ENCODE measurements at regions not wholly inside any gene's neighbourhood (a gene's known extent, or its start where the extent isn't known, plus 50 kb on each side); places are given as distances from the start of the nearest gene placed in this dataset.

DNA sequence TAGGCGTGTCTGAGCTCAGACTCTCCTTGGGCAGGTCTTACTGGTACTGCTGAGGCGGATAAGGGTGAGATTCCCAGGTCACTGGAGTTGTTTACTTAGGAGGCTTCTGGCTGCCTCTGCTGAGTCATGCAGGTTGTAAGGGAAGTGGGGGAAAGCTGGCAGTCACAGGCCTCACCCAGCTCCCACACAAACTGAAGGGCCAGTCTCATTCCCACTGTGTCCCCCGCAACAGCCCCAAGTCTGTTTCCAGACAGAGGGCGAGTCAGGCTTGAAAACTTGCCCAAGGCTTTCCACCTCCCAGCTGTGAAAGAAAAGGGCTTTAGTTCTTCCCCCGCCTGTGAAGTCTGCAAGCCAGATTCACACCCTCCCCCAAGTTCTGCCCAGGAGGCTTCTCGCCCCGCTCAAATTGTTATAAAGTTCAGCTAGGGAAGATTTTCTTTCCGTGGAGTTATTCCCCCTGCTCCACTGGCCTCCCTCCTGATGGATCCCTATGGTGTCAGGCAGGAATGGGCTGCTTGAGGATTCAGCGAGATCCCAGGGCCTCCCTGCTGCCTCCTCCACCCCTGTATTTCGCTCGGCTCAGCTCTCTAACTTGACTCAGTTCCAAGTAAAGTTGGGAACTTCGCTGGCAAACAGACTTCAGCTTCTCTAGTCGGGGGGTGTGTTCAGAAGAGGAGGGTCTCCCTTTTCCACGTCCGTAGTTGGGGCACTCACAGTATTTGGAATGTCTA, 248.6 kb downstream of the NR4A2 start (continued):
- TF ChIP-seq ZNF263 (CRISPR knock-in tag; IDR thresholded peaks at IDR 0.05; ENCODE audit: low read depth) (no peak), ELF4 (CRISPR knock-in tag; IDR thresholded peaks at IDR 0.05; ENCODE audit: low read depth) (no peak)
- TF ChIP-seq, protein P1, sequence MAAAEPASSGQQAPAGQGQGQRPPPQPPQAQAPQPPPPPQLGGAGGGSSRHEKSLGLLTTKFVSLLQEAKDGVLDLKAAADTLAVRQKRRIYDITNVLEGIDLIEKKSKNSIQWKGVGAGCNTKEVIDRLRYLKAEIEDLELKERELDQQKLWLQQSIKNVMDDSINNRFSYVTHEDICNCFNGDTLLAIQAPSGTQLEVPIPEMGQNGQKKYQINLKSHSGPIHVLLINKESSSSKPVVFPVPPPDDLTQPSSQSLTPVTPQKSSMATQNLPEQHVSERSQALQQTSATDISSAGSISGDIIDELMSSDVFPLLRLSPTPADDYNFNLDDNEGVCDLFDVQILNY (CRISPR knock-in tag; IDR thresholded peaks at IDR 0.05) = no peak

DNA sequence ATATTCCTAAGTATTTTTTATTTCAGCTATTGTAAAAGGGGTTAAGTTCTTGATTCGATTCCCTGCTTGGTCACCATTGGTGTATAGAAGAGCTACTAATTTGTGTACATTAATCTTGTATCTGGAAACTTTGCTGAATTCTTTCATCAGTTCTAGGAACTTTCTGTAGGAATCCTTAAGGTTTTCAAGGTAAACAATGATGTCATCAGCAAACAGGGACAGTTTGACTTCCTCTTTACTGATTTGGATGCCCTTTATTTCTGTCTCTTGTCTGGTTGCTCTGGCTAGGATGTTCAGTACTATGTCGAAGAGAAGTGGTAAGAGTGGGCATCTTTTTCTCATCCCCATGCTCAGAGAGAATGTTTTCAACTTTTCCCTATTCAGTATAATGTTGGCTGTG, 252.7 kb downstream of the NR4A2 start:
- H3K4me1 Mint-ChIP-seq = no peaks in the 10 kb centered on the region
- TF ChIP-seq, protein P2, sequence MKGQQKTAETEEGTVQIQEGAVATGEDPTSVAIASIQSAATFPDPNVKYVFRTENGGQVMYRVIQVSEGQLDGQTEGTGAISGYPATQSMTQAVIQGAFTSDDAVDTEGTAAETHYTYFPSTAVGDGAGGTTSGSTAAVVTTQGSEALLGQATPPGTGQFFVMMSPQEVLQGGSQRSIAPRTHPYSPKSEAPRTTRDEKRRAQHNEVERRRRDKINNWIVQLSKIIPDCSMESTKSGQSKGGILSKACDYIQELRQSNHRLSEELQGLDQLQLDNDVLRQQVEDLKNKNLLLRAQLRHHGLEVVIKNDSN (CRISPR knock-in tag; IDR thresholded peaks at IDR 0.05) = no peak
- TF ChIP-seq ZNF423 (CRISPR knock-in tag; IDR thresholded peaks at IDR 0.05) (no peak), MXD4 (CRISPR knock-in tag; IDR thresholded peaks at IDR 0.05; ENCODE audit: borderline replicate concordance) (no peak), PRRX2 (CRISPR knock-in tag; IDR thresholded peaks at IDR 0.05) (no peak), KAT7 (CRISPR knock-in tag; IDR thresholded peaks at IDR 0.05; ENCODE audit: borderline replicate concordance) (no peak), NFYB (CRISPR knock-in tag; conservative IDR thresholded peaks at IDR 0.05; ENCODE audit: low read depth) (no peak), HMGA2 (CRISPR knock-in tag; IDR thresholded peaks at IDR 0.05) (no peak)
- CTCF ChIA-PET = no interaction called here
- DNase-seq (ENCODE audit: low spot score) = no peak
- H3K4me3 Mint-ChIP-seq = no peak overlapping the region
- POLR2A ChIA-PET = no interaction called here
- H3K27ac Mint-ChIP-seq = no peak overlapping the region
- peaks cover 50% of the 10 kb centered on the region for H3K36me3 Mint-ChIP-seq
- H3K27me3 Mint-ChIP-seq (ENCODE audit: low read depth) = no peaks in the 10 kb centered on the region
- H3K9me3 Mint-ChIP-seq = peaks cover 59% of the 10 kb centered on the region
- ATAC-seq = no peak

DNA sequence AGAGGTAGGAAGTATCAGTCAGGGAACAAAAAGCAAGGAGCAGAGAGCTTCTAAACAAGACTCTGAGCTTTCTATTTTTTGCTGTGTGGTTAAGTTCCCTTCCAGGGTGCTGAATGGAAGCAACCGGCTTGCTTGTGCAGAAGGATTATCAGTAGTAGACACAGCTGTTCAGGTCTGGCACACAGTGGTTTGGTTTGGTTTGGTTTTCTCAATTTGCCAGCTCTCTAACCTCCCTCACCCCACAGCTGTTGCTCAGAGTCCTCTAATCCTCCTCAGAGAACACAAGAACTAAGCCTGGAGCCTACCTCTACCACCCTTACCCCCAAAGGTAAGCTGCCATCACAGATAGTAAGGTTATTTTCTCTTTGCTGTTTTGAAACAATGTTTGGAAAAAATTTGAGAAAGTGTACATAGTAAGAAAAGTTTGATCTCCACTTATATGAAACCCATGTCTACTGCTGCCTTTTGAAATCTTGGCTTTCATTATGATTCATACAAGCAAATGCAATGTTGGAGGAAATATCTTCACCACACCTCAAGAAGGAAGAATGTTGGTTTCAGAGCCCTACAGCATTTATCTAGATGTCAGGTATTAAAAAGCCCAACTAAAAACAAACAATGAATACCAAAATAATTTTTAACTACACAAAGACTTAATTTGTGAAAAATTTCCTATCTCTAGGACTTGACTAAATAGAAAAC, 255.3 kb downstream of the NR4A2 start:
- H3K4me3 Mint-ChIP-seq = no peak overlapping the region
- ChIA-PET POLR2A (interaction anchor here (0.7 kb wide), 1 partner anchor 10 kb away, joined by 4 read pairs; no protein-coding TSS in a partner anchor), CTCF (no interaction called here)
- H3K9me3 Mint-ChIP-seq = peaks cover 35% of the 10 kb centered on the region
- H3K27me3 Mint-ChIP-seq (ENCODE audit: low read depth) = no peaks in the 10 kb centered on the region
- H3K36me3 Mint-ChIP-seq = peaks cover 26% of the 10 kb centered on the region
- ATAC-seq (no peak; the same call in 1 of the 2 replicates), DNase-seq (ENCODE audit: low spot score) (no peak)
- H3K4me1 Mint-ChIP-seq = no peaks in the 10 kb centered on the region
- H3K27ac Mint-ChIP-seq = no peak overlapping the region; the same call in 1 of the 2 replicates
- TF ChIP-seq KAT7 (CRISPR knock-in tag; IDR thresholded peaks at IDR 0.05; ENCODE audit: borderline replicate concordance) (no peak), SOX15 (CRISPR knock-in tag; IDR thresholded peaks at IDR 0.05) (no peak), EMX1 (CRISPR knock-in tag; IDR thresholded peaks at IDR 0.05) (no peak), NFE2L1 (CRISPR knock-in tag; IDR thresholded peaks at IDR 0.05) (no peak), JUN (CRISPR knock-in tag; IDR thresholded peaks at IDR 0.05) (no peak), ATF1 (CRISPR knock-in tag; IDR thresholded peaks at IDR 0.05) (no peak), MYBL2 (CRISPR knock-in tag; IDR thresholded peaks at IDR 0.05) (no peak), ZNF416 (CRISPR knock-in tag; IDR thresholded peaks at IDR 0.05) (no peak), NFATC4 (CRISPR knock-in tag; IDR thresholded peaks at IDR 0.05) (no peak)
- TF ChIP-seq, protein P3, sequence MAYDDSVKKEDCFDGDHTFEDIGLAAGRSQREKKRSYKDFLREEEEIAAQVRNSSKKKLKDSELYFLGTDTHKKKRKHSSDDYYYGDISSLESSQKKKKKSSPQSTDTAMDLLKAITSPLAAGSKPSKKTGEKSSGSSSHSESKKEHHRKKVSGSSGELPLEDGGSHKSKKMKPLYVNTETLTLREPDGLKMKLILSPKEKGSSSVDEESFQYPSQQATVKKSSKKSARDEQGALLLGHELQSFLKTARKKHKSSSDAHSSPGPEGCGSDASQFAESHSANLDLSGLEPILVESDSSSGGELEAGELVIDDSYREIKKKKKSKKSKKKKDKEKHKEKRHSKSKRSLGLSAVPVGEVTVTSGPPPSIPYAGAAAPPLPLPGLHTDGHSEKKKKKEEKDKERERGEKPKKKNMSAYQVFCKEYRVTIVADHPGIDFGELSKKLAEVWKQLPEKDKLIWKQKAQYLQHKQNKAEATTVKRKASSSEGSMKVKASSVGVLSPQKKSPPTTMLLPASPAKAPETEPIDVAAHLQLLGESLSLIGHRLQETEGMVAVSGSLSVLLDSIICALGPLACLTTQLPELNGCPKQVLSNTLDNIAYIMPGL (CRISPR knock-in tag; IDR thresholded peaks at IDR 0.05) = no peak
- TF ChIP-seq, protein P4, sequence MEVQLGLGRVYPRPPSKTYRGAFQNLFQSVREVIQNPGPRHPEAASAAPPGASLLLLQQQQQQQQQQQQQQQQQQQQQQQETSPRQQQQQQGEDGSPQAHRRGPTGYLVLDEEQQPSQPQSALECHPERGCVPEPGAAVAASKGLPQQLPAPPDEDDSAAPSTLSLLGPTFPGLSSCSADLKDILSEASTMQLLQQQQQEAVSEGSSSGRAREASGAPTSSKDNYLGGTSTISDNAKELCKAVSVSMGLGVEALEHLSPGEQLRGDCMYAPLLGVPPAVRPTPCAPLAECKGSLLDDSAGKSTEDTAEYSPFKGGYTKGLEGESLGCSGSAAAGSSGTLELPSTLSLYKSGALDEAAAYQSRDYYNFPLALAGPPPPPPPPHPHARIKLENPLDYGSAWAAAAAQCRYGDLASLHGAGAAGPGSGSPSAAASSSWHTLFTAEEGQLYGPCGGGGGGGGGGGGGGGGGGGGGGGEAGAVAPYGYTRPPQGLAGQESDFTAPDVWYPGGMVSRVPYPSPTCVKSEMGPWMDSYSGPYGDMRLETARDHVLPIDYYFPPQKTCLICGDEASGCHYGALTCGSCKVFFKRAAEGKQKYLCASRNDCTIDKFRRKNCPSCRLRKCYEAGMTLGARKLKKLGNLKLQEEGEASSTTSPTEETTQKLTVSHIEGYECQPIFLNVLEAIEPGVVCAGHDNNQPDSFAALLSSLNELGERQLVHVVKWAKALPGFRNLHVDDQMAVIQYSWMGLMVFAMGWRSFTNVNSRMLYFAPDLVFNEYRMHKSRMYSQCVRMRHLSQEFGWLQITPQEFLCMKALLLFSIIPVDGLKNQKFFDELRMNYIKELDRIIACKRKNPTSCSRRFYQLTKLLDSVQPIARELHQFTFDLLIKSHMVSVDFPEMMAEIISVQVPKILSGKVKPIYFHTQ (CRISPR knock-in tag; IDR thresholded peaks at IDR 0.05) = no peak
- TF ChIP-seq, protein P5, sequence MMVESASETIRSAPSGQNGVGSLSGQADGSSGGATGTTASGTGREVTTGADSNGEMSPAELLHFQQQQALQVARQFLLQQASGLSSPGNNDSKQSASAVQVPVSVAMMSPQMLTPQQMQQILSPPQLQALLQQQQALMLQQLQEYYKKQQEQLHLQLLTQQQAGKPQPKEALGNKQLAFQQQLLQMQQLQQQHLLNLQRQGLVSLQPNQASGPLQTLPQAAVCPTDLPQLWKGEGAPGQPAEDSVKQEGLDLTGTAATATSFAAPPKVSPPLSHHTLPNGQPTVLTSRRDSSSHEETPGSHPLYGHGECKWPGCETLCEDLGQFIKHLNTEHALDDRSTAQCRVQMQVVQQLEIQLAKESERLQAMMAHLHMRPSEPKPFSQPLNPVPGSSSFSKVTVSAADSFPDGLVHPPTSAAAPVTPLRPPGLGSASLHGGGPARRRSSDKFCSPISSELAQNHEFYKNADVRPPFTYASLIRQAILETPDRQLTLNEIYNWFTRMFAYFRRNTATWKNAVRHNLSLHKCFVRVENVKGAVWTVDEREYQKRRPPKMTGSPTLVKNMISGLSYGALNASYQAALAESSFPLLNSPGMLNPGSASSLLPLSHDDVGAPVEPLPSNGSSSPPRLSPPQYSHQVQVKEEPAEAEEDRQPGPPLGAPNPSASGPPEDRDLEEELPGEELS (CRISPR knock-in tag; IDR thresholded peaks at IDR 0.05) = no peak
- TF ChIP-seq, protein P6, sequence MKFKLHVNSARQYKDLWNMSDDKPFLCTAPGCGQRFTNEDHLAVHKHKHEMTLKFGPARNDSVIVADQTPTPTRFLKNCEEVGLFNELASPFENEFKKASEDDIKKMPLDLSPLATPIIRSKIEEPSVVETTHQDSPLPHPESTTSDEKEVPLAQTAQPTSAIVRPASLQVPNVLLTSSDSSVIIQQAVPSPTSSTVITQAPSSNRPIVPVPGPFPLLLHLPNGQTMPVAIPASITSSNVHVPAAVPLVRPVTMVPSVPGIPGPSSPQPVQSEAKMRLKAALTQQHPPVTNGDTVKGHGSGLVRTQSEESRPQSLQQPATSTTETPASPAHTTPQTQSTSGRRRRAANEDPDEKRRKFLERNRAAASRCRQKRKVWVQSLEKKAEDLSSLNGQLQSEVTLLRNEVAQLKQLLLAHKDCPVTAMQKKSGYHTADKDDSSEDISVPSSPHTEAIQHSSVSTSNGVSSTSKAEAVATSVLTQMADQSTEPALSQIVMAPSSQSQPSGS (CRISPR knock-in tag; IDR thresholded peaks at IDR 0.05; ENCODE audit: borderline replicate concordance, low read depth) = no peak
